Upper lobe of right lung (tissue), 1 donor: ENCODE measurements at regions not wholly inside any gene's neighbourhood (a gene's known extent, or its start where the extent isn't known, plus 50 kb on each side); places are given as distances from the start of the nearest gene placed in this dataset.

Source experiments
- ATAC-seq: fragments of 200-7000 bp; cut with Tn5 transposase; one replicate; pipeline ENCODE4 v1.9.1; 2020; ENCODE audit warnings: mild to moderate bottlenecking, moderate library complexity
- DNase-seq: peaks from one replicate; pipeline ENCODE4 v3.0.0-alpha.2; 2020
- H3K27ac ChIP-seq: fragments of 200-600 bp; one replicate; pipeline ENCODE4 v1.8.0; 2022
- H3K27me3 ChIP-seq: fragments of 200-600 bp; one replicate; pipeline ENCODE4 v1.8.0; 2022; ENCODE audit warnings: mild to moderate bottlenecking
- H3K36me3 ChIP-seq: fragments of 200-600 bp; one replicate; pipeline ENCODE4 v1.8.0; 2022
- H3K4me1 ChIP-seq: fragments of 200-600 bp; one replicate; pipeline ENCODE4 v1.8.0; 2022
- H3K4me3 ChIP-seq: fragments of 200-600 bp; one replicate; pipeline ENCODE4 v1.8.0; 2022; ENCODE audit warnings: mild to moderate bottlenecking
- H3K9me3 ChIP-seq: fragments of 200-600 bp; one replicate; pipeline ENCODE4 v1.8.0; 2022
- intact Hi-C: fragments of 100-400 bp; cut with DNase I; formaldehyde crosslinking; loops from one replicate; pipeline ENCODE4 v1.11.0; 2022
- TF ChIP-seq, protein P1 (sequence below): fragments of 200-600 bp; IDR thresholded peaks from one replicate; pipeline ENCODE4 v1.8.0; 2022; ENCODE audit warnings: antibody characterized with exemption
- donor health status: DM: no; HTN: yes; CAD: no; lungs with severe emphysema.

DNA sequence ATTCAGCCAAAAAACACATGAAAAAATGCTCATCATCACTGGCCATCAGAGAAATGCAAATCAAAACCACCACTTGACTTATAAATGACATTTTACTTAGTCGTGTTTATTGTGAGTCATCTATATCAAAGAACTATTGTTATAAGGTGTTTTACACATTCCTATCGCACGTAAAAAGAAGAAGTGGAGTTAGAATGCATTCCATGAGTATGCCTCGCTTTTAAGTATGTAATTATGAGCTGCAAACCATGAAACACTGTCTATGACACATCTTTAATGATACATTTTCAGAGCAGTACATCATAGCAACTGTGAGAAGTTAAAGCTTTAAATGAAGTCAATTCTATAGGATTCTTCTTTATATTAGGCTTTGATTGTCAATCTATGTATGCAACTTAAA lies 614.3 kb upstream of the ADAMTS5 start:
- no peaks in the 10 kb centered on the region for H3K27me3 ChIP-seq
- H3K4me1 ChIP-seq, result no peaks in the 10 kb centered on the region
- no peak for ATAC-seq
- no peaks in the 10 kb centered on the region for H3K36me3 ChIP-seq
- H3K9me3 ChIP-seq, result no peaks in the 10 kb centered on the region
- TF ChIP-seq, protein P1, sequence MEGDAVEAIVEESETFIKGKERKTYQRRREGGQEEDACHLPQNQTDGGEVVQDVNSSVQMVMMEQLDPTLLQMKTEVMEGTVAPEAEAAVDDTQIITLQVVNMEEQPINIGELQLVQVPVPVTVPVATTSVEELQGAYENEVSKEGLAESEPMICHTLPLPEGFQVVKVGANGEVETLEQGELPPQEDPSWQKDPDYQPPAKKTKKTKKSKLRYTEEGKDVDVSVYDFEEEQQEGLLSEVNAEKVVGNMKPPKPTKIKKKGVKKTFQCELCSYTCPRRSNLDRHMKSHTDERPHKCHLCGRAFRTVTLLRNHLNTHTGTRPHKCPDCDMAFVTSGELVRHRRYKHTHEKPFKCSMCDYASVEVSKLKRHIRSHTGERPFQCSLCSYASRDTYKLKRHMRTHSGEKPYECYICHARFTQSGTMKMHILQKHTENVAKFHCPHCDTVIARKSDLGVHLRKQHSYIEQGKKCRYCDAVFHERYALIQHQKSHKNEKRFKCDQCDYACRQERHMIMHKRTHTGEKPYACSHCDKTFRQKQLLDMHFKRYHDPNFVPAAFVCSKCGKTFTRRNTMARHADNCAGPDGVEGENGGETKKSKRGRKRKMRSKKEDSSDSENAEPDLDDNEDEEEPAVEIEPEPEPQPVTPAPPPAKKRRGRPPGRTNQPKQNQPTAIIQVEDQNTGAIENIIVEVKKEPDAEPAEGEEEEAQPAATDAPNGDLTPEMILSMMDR, result no peak
- H3K27ac ChIP-seq, result no peak overlapping the region
- intact Hi-C loops, result no loop called here
- no peak overlapping the region for H3K4me3 ChIP-seq
- no peak for DNase-seq

DNA sequence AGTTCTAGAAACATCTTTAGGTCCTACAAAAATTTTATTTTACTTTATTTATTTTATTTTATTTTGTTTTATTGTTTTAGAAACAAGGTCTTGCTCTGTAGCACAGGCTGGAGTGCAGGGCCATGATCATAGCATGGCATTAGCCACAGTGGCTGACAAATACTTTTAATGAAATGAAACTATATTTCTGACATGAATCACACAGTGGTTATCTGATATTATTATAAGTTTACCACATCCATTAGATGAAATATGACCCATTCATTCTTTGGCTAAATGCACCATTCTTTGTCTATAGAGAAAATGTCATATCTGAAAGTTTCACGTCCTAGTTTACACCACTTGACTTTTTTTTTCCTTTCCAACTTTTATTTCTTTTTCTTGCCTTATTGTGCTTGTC lies 613.4 kb upstream of the ADAMTS5 start:
- H3K27ac ChIP-seq, result no peak overlapping the region
- ATAC-seq (no peak), DNase-seq (no peak)
- no peaks in the 10 kb centered on the region for H3K4me1 ChIP-seq
- H3K27me3 ChIP-seq, result no peaks in the 10 kb centered on the region
- H3K36me3 ChIP-seq, result no peaks in the 10 kb centered on the region
- no peak overlapping the region for H3K4me3 ChIP-seq
- H3K9me3 ChIP-seq, result no peaks in the 10 kb centered on the region
- intact Hi-C loops, result no loop called here
- TF ChIP-seq, protein P1, result no peak

DNA sequence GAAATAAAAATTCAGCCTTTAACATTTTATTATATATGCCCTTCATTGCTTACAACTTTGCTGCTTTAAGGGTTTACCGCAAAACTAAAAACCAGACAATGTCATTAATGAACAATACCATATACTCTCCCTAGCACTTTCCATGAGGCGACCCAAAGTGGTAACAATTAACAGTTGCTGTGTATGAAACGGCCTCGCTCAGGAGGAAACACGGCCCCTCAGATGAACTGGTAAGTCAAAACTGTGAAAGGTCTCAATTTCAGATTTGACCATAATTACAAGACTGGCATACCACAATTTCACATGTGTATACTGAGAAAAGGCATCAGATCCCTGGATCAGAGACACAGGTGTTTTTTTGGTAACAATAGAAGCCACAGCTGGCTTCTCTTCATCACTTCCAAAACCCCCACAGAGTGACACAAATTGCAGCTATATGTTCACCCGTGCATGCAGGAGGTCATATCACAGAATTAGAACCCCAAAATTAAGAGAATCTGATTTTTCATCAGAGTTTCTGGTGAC lies 611.9 kb upstream of the ADAMTS5 start:
- ATAC-seq, result no peak
- intact Hi-C loops, result no loop called here
- no peaks in the 10 kb centered on the region for H3K9me3 ChIP-seq
- no peaks in the 10 kb centered on the region for H3K4me1 ChIP-seq
- no peaks in the 10 kb centered on the region for H3K36me3 ChIP-seq
- H3K27ac ChIP-seq, result no peak overlapping the region
- H3K27me3 ChIP-seq, result no peaks in the 10 kb centered on the region
- TF ChIP-seq, protein P1, result no peak
- DNase-seq, result no peak
- no peak overlapping the region for H3K4me3 ChIP-seq

DNA sequence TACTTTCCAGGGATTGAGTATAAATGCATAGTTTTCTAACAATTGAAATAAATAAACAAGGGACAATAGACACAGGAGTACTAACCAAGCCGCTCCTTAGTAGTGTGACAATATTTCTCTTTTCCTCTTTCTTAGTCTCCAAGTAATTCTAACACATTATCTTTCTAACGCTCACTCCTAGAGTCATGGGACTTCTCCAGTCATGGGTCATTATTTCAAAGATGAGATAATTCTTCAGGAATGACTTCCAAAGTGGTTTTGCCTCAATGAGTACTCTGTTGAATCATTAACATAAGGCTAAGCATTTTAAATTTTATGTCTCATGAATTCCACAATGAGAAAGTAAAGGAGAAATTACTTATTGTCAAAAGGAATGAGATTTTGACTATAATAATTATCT lies 605.8 kb upstream of the ADAMTS5 start:
- intact Hi-C loops, result no loop called here
- no peaks in the 10 kb centered on the region for H3K4me1 ChIP-seq
- no peaks in the 10 kb centered on the region for H3K9me3 ChIP-seq
- TF ChIP-seq, protein P1, result no peak
- no peaks in the 10 kb centered on the region for H3K27me3 ChIP-seq
- H3K4me3 ChIP-seq, result no peak overlapping the region
- H3K27ac ChIP-seq, result no peak overlapping the region
- DNase-seq, result no peak
- no peaks in the 10 kb centered on the region for H3K36me3 ChIP-seq
- ATAC-seq, result no peak

DNA sequence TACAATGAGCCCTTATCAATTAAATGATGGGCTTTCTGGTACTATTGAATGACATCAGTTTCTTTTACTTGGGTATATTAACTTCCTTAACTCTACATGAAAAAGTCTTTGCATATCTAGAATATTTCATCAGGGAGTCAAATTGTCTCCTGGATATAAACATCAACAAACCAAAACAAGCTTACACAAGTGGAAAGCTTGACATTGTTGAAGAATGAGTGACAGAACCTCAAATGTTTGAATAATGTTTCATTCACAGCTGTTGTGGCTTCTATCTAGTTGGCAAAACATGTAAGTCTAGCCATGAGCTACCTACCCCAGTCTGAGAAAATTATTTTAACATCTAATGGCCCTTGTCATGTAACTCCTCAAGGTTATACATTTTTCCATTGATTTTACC lies 604.8 kb upstream of the ADAMTS5 start:
- Histone ChIP-seq H3K36me3 (no peaks in the 10 kb centered on the region), H3K4me1 (no peaks in the 10 kb centered on the region), H3K27ac (no peak overlapping the region), H3K27me3 (no peaks in the 10 kb centered on the region), H3K4me3 (no peak overlapping the region), H3K9me3 (no peaks in the 10 kb centered on the region)
- no peak for DNase-seq
- no peak for ATAC-seq
- intact Hi-C loops, result no loop called here
- TF ChIP-seq, protein P1, result no peak

DNA sequence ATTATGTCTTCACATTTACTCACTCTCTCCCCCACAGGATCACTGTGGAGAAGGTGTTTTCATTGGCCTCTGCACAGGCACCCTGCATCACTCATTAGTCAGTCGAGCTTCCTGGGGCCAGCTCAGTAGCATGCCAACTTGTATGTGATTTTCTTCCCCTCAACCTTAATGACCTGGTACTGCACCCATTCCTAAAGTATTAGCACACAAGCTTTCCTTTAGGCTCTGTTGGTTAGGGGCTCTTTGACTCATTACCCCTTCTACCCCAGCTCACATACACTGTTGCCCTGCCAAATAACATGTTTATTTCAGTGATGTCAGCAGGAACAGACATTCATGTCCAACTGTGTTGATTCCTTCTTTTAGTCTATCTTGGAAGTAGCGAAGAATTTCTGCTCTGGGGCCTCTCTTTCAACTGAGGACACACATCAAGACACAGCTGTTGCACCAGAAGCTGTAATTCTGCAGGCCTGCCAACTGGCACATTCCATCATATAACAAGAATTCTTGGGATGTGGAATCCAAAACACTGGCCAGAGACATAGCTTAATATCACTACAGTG lies 603.5 kb upstream of the ADAMTS5 start:
- intact Hi-C loops, result no loop called here
- H3K27ac ChIP-seq, result peak overlapping the region; percentile 58
- H3K9me3 ChIP-seq, result no peaks in the 10 kb centered on the region
- no peaks in the 10 kb centered on the region for H3K4me1 ChIP-seq
- no peaks in the 10 kb centered on the region for H3K36me3 ChIP-seq
- TF ChIP-seq, protein P1, result no peak
- ATAC-seq (peak; percentile 54), DNase-seq (no peak)
- no peak overlapping the region for H3K4me3 ChIP-seq
- H3K27me3 ChIP-seq, result no peaks in the 10 kb centered on the region
